ENCODE measurements at regions not wholly inside any gene's neighbourhood (a gene's known extent, or its start where the extent isn't known, plus 50 kb on each side); places are given as distances from the start of the nearest gene placed in this dataset.

DNA sequence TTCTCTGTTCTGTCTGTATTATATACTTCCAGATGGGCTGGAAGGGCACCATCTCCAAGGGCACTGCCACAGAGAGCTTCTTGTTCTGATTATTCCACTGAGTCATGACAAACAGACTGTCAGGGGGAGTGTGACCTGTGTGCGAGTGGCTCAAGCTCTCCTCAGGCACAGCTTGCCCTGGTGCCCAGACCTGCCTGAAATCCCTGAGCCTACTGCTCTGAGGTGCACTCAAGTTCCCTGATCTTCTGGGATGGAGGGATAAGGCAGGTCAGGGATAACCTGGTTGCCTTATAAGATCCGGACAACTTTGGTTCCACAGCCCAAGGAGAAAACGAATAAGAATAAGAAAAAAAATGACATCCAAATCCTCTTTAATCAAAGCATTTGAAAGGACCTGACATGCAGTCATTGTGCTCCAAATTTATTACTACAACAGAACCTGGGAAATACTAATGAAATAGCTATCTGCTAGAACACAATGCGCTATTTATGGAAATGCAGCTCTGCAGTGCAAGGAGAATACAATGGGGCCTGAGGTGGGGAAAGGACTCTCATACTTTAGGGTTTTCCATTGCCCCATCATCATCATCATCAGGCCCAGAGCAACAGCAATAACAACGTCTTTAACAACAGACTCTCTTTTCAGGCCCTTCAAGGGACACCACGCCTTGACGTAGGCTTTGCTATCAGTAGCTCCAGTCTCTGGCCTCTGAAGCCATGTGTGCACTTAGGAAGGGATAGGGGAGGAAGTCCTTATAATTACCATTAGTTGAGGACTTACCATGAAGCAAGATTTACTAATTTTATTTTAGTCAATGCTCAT, 217.1 kb upstream of the KIRREL3 start:
- H3K9me3 Mint-ChIP-seq = no peaks in the 10 kb centered on the region
- no peak for DNase-seq
- CTCF ChIA-PET = no interaction called here
- H3K4me1 Mint-ChIP-seq (ENCODE audit: low read depth) = no peaks in the 10 kb centered on the region
- H3K4me3 Mint-ChIP-seq = no peak overlapping the region
- intact Hi-C loops (cut with micrococcal nuclease) = no loop called here
- H3K36me3 Mint-ChIP-seq (ENCODE audit: low read depth) = no peaks in the 10 kb centered on the region
- H3K27me3 Mint-ChIP-seq (ENCODE audit: low read depth) = no peaks in the 10 kb centered on the region
- no peak overlapping the region for H3K27ac Mint-ChIP-seq

DNA sequence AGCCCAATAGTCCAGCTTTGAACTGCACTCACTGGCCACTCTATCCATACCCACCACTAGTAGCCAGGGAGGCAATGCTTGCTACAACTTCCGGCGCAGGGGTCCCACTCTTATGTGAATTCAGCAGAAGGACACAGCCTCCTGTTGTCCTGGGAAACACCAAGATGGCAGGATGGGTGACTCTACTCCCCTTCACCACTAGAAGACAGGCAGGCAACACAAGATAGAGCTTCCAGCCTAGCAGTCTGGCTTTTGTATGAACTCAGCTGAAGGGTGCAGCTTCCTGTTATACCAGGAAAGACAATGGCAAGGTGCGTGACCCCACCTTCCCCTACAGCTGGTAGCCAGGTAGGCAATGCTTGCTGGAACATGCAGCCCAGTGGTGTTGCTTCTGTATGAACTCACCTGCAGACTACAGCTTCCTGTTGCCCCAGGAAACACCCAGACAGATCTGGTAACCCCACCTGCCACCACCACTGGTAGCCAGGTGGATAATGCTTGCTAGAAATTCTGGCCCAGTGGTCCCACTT, 205.2 kb upstream of the KIRREL3 start:
- DNase-seq = no peak
- no peaks in the 10 kb centered on the region for H3K27me3 Mint-ChIP-seq (ENCODE audit: low read depth)
- H3K27ac Mint-ChIP-seq = no peak overlapping the region
- CTCF ChIA-PET = no interaction called here
- H3K9me3 Mint-ChIP-seq = peaks cover 15% of the 10 kb centered on the region
- no peaks in the 10 kb centered on the region for H3K4me1 Mint-ChIP-seq (ENCODE audit: low read depth)
- intact Hi-C loops (cut with micrococcal nuclease) = no loop called here
- no peak overlapping the region for H3K4me3 Mint-ChIP-seq
- H3K36me3 Mint-ChIP-seq (ENCODE audit: low read depth) = no peaks in the 10 kb centered on the region

DNA sequence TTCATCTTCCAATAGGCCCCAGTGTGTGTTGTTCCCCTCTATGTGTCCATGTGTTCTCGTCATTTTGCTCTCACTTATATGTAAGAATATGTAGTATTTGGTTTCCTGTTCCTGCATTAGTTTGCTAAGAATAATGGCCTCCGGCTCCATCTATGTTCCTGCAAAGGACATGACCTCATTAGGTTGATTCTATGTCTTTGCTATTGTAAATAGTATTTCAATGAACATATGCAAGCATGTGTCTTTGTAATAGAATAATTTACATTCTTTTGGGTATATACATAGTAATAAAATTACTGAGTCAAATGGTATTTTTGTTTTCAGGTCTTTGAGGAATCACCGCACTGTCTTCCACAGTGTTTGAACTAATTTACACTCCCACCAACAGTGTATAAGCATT, 202.9 kb upstream of the KIRREL3 start:
- Mint-ChIP-seq H3K27me3 (ENCODE audit: low read depth) (no peaks in the 10 kb centered on the region), H3K27ac (no peak overlapping the region), H3K9me3 (peaks cover 9% of the 10 kb centered on the region), H3K4me1 (ENCODE audit: low read depth) (no peaks in the 10 kb centered on the region), H3K4me3 (no peak overlapping the region), H3K36me3 (ENCODE audit: low read depth) (no peaks in the 10 kb centered on the region)
- intact Hi-C loops (cut with micrococcal nuclease) = no loop called here
- no peak for DNase-seq
- CTCF ChIA-PET = no interaction called here

DNA sequence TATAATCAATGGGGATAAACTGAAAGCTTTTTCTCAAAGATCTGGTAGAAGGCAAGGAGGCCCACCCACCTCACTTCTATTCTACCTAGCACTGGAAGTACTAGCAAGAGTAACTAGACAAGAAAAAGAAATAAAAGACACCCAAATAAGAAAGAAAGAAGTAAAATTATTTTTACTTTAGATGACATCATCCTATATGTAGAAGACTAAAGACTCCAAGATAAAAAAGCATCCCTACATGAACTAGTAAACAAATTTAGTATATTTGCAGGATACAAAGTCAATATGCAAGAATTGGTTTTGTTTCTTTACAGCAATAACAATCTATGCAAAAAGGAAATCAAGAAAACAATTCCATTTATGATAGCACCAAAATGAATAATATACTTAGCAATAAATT, 201.5 kb upstream of the KIRREL3 start:
- DNase-seq = no peak
- H3K27ac Mint-ChIP-seq = no peak overlapping the region
- CTCF ChIA-PET = no interaction called here
- H3K27me3 Mint-ChIP-seq (ENCODE audit: low read depth) = no peaks in the 10 kb centered on the region
- H3K4me1 Mint-ChIP-seq (ENCODE audit: low read depth) = no peaks in the 10 kb centered on the region
- intact Hi-C loops (cut with micrococcal nuclease) = no loop called here
- no peaks in the 10 kb centered on the region for H3K36me3 Mint-ChIP-seq (ENCODE audit: low read depth)
- no peak overlapping the region for H3K4me3 Mint-ChIP-seq
- peaks cover 2% of the 10 kb centered on the region for H3K9me3 Mint-ChIP-seq

DNA sequence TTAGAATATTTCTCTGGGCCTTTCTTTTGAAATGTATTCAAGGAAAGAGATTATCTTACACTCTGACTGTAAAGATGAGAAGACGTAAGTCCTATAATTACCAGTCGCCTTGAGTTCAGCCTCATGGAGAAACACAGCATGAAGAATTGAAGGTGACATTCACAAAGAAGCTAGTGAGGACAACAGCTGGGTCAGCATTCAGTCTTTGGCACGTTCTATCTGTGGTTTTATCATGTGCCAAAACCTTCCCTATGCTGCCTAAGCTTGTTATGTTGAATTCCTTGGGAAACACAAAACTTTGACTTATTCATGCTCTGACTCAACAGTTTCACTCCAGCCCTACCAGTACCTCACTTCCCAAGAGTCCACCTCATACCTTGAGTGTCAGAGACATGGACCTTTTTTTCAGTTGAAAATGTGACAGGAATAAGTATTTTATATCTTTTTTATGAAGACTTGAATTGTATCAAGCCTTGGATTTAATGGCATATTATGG, 198.8 kb upstream of the KIRREL3 start:
- CTCF ChIA-PET = no interaction called here
- H3K27ac Mint-ChIP-seq = no peak overlapping the region

DNA sequence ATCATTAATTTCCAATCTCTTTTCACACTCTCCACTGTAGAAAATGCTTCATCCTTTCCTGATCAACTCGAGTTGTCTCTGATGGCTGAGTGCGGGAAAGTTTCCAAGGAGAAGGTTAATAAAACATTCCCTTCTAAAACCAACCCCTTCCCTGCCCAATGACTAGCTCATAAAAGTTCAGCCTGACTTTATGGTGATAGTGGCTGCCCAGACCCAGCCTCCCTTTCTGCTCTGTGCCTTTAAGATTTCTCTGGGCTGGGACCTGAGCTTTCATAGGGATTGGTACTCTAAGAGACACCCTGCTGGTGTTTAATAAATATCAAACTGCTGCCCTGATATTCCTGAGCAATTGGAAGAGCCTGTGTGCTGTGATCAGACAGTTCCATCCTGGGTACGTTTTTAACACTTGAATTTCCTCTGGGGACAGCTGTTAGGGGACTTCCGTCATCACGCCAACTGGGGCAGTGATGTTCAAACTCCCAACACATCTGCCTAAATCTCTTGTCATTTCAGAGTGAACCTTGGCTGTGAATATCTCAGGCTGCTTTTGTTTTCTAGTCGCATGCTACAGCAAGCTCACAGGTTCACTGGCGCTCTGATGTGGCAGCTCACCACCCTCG, 195.0 kb upstream of the KIRREL3 start:
- Mint-ChIP-seq H3K27ac (no peak overlapping the region), H3K4me1 (ENCODE audit: low read depth) (no peaks in the 10 kb centered on the region), H3K9me3 (no peaks in the 10 kb centered on the region), H3K4me3 (no peak overlapping the region), H3K27me3 (ENCODE audit: low read depth) (peaks cover 2% of the 10 kb centered on the region), H3K36me3 (ENCODE audit: low read depth) (no peaks in the 10 kb centered on the region)
- CTCF ChIA-PET = no interaction called here
- DNase-seq = no peak
- intact Hi-C loops (cut with micrococcal nuclease) = no loop called here

More for the DNA sequence above, 198.8 kb upstream of the KIRREL3 start:
- Mint-ChIP-seq H3K4me1 (ENCODE audit: low read depth) (no peaks in the 10 kb centered on the region), H3K36me3 (ENCODE audit: low read depth) (no peaks in the 10 kb centered on the region), H3K27me3 (ENCODE audit: low read depth) (peaks cover 2% of the 10 kb centered on the region), H3K9me3 (peaks cover 1% of the 10 kb centered on the region), H3K4me3 (no peak overlapping the region)
- no peak for DNase-seq
- intact Hi-C loops (cut with micrococcal nuclease) = no loop called here

DNA sequence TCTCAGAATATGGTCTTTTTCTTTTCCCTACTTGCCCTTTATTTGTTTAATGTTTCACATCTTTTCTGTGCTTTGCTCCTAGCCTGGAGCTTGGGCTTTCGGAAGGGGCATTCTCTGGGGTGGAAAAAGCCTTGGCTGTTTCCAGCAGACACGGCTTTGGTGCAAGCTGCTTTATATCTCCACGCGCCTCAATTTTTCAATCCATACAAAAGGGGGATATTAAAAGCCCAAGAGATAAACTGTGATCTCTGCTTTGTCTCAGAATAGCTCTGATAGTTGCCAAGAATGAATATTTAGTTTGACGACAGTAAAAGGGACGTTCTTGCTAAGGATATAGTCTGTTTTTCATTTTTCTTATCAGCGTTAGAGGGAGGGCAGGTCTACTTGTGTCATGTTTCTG, 194.0 kb upstream of the KIRREL3 start:
- Mint-ChIP-seq H3K9me3 (no peaks in the 10 kb centered on the region), H3K4me3 (no peak overlapping the region), H3K4me1 (ENCODE audit: low read depth) (no peaks in the 10 kb centered on the region), H3K36me3 (ENCODE audit: low read depth) (no peaks in the 10 kb centered on the region), H3K27me3 (ENCODE audit: low read depth) (peaks cover 2% of the 10 kb centered on the region), H3K27ac (no peak overlapping the region)
- intact Hi-C loops (cut with micrococcal nuclease) = no loop called here
- CTCF ChIA-PET = no interaction called here
- DNase-seq = no peak

DNA sequence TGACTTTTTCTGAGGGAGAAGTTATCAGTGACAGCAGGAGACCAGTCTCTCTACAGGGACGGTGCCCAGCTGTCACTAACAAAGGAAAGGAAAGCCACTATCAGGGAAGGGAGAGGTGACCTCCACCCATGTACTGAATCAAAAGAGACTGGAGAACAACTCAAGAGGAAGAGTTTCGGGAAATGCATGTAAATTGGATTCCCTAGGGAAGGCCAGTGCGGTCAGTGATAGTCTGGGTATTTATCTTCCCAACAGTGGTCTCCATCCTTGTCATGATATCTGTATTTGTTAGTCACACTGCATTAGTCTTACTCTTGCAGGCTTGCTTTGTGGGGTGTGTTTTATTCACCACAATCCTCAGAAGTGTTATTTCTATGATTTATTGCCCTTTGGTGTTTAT, 193.4 kb upstream of the KIRREL3 start:
- Mint-ChIP-seq H3K4me1 (ENCODE audit: low read depth) (no peaks in the 10 kb centered on the region), H3K36me3 (ENCODE audit: low read depth) (no peaks in the 10 kb centered on the region), H3K9me3 (no peaks in the 10 kb centered on the region), H3K4me3 (no peak overlapping the region), H3K27ac (no peak overlapping the region), H3K27me3 (ENCODE audit: low read depth) (peaks cover 2% of the 10 kb centered on the region)
- intact Hi-C loops (cut with micrococcal nuclease) = no loop called here
- DNase-seq = no peak
- CTCF ChIA-PET = no interaction called here

DNA sequence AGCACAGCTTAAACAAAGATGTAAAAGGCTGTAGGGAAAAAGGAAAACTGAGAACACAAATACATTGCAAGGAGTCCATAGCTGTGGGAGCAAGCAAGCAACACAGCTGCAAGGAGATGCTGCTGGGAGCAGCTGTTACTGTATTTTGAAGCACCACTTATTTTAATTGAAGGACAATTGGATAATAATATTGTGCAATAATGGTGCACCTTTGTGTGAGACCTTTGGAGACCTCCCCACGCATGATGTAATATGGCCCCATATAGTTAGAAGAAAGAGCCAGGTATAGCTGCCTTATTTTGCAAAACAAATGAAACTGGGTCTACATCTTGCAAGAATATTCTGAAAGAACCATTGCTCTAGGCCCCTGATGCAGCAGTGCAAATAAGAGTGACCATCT, 191.1 kb upstream of the KIRREL3 start:
- Mint-ChIP-seq H3K27me3 (ENCODE audit: low read depth) (peaks cover 4% of the 10 kb centered on the region), H3K36me3 (ENCODE audit: low read depth) (no peaks in the 10 kb centered on the region), H3K27ac (no peak overlapping the region), H3K4me3 (no peak overlapping the region), H3K4me1 (ENCODE audit: low read depth) (no peaks in the 10 kb centered on the region), H3K9me3 (no peaks in the 10 kb centered on the region)
- DNase-seq = no peak
- intact Hi-C loops (cut with micrococcal nuclease) = no loop called here
- CTCF ChIA-PET = no interaction called here

DNA sequence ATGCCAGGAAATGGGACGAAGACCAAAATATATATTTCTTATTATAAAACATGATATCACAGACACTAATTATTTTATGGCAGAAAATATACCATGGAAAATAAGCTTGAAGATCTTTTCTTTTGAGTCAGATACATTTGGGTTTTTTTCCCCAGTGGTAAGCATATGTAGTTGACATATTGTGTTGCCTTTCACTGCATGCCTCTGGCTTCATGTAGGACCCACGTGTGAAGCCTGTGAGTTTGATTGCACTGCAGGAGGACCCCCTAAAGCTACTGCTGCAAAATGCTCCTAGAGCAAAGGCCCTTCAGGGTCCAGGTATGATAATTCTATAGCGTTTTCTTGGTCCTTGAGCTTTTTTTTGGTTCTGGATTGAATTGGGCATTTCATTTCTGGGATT, 190.7 kb upstream of the KIRREL3 start:
- Mint-ChIP-seq H3K27me3 (ENCODE audit: low read depth) (peaks cover 4% of the 10 kb centered on the region), H3K4me3 (no peak overlapping the region), H3K9me3 (no peaks in the 10 kb centered on the region), H3K36me3 (ENCODE audit: low read depth) (no peaks in the 10 kb centered on the region), H3K27ac (no peak overlapping the region), H3K4me1 (ENCODE audit: low read depth) (no peaks in the 10 kb centered on the region)
- no peak for DNase-seq
- CTCF ChIA-PET = no interaction called here
- intact Hi-C loops (cut with micrococcal nuclease) = no loop called here

DNA sequence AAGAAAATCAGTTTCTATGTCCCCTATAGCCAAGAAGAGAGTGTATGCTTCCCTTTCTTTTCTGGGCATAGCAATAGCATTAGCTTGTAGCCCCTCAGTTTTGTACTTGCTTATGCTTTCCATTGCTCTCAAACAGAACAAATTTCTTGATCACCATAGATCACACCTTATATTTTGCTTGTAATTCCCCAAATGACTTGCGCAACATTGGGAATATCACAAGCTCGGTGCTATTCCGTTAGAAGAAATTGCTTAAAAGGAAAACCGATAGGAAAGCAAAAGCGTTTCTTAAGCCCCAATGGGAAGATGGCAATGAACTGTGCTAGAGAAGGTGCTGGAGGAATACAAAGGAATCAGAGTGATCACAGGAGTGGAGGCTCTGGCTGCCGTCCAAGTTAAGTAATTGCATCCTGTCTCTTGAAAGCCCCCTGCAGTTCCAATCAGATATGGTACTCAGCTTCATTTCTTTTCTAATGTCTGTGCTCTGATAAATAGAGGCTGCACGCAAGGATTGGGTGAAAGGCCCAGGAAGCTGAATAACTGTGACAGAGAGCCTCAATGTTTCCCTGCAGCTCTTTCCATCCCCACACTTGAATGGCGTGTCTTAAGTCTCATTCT, 182.1 kb upstream of the KIRREL3 start:
- peaks cover 7% of the 10 kb centered on the region for H3K27me3 Mint-ChIP-seq (ENCODE audit: low read depth)
- intact Hi-C loops (cut with micrococcal nuclease) = no loop called here
- H3K27ac Mint-ChIP-seq = no peak overlapping the region
- H3K36me3 Mint-ChIP-seq (ENCODE audit: low read depth) = no peaks in the 10 kb centered on the region
- H3K4me1 Mint-ChIP-seq (ENCODE audit: low read depth) = no peaks in the 10 kb centered on the region
- CTCF ChIA-PET = no interaction called here
- DNase-seq = no peak
- no peaks in the 10 kb centered on the region for H3K9me3 Mint-ChIP-seq
- H3K4me3 Mint-ChIP-seq = no peak overlapping the region

DNA sequence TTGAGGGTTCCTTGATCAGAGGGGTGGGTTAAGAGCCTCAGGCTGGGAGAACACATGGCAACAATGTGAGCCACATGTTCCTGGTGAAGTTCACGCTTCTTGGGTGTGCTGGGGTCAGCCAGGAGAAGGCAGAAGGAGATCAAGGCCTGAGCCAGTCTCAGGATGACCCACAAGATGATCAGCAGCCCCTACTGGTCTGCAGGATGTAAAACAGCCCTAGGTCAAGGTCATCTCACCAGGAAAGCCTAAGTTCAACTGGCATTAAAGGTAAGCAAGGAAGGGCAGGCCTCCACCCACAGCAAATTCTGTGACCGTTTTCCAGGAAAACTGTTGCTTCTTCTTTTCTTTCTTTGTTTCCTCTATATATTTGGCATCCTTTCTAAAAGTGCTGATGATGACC, 156.7 kb upstream of the KIRREL3 start:
- intact Hi-C loops (cut with micrococcal nuclease) = no loop called here
- DNase-seq = no peak
- H3K4me3 Mint-ChIP-seq = no peak overlapping the region
- CTCF ChIA-PET = no interaction called here
- H3K27ac Mint-ChIP-seq = no peak overlapping the region
- H3K4me1 Mint-ChIP-seq (ENCODE audit: low read depth) = no peaks in the 10 kb centered on the region
- no peaks in the 10 kb centered on the region for H3K36me3 Mint-ChIP-seq (ENCODE audit: low read depth)
- H3K9me3 Mint-ChIP-seq = no peaks in the 10 kb centered on the region
- H3K27me3 Mint-ChIP-seq (ENCODE audit: low read depth) = no peaks in the 10 kb centered on the region

DNA sequence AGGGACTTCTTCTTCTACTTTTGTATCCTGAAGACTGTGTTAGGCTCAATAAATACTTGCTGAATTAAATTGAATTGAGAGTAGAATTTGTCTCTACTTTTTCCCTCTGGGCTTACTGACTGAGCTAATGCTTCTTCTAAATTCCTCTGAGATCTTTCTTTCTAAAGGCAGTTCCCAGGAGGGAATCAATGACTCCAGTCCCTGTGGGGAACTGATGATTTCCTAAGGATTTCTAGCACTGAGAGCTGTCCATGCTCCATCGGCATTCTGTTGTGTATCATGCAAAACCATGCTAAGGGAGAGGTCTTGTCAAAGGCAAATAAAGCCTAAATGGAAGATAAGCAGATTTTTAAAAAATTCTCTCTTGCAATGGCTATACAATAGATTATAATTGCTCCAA, 148.8 kb upstream of the KIRREL3 start:
- intact Hi-C loops (cut with micrococcal nuclease) = no loop called here
- H3K27me3 Mint-ChIP-seq (ENCODE audit: low read depth) = no peaks in the 10 kb centered on the region

More for the DNA sequence above, 148.8 kb upstream of the KIRREL3 start:
- H3K4me1 Mint-ChIP-seq (ENCODE audit: low read depth) = no peaks in the 10 kb centered on the region
- CTCF ChIA-PET = no interaction called here
- no peak overlapping the region for H3K27ac Mint-ChIP-seq
- DNase-seq = no peak
- H3K36me3 Mint-ChIP-seq (ENCODE audit: low read depth) = no peaks in the 10 kb centered on the region
- no peaks in the 10 kb centered on the region for H3K9me3 Mint-ChIP-seq
- H3K4me3 Mint-ChIP-seq = no peak overlapping the region

All from activated naive CD4-positive, alpha-beta T cell treated with anti-CD3 and anti-CD28 coated beads for 36 hours (primary cell).